Stimulated activated CD8-positive, alpha-beta memory T cell treated with anti-CD3 and anti-CD28 coated beads, Interleukin-12 subunit alpha, Interleukin-12 subunit beta, amount 100 ng/mL, for 24 hours (primary cell): ENCODE measurements at regions not wholly inside any gene's neighbourhood (a gene's known extent, or its start where the extent isn't known, plus 50 kb on each side); places are given as distances from the start of the nearest gene placed in this dataset.
"Not testable (repeated sequence)": the region's sequence is repeated elsewhere in the genome, so short reads cannot be mapped to it uniquely, and the experiment has no call there.

Experiments
- DNase-seq: peaks from one replicate; pipeline ENCODE4 v3.0.0-alpha.2; 2020; ENCODE audit errors: extremely low read depth

DNA sequence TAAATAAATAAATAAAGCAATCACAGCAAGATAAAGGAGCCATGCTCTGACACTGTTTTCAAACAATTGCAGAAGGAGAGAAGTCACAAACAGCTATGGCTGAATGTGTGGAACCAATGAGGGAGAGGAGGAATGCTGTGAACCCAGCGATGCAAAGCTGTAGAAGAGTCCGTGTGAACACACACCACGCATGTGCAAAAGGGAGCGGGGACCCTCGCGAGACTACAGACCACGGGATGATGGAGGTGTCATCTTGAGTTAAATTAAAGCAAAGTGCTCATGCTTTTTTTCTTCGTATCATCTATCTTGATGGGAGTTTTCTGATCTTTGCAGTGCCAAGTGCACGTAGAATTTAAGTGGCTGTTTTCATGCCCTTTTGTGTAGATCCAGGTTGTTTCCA is 123.8 kb upstream of the CDH5 start:
- no peak for DNase-seq

DNA sequence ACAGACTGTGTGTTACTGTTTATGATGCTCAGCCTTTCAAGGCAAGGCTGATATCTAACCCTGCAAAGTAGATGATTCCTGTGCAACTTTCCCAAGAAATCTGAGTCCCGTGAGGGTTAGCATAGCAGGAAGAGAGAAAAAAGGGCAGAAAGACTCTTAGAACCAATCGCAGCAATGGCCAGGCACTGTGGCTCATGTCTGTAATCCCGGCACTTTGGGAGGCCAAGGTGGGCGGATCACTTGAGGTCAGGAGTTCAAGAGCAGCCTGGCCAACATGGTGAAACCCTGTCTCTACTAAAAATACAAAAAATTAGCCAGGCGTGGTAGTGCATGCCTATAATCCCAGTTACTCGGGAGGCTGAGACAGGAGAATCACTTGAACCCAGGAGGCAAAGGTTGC is 124.3 kb upstream of the CDH5 start:
- not testable (repeated sequence) for DNase-seq

DNA sequence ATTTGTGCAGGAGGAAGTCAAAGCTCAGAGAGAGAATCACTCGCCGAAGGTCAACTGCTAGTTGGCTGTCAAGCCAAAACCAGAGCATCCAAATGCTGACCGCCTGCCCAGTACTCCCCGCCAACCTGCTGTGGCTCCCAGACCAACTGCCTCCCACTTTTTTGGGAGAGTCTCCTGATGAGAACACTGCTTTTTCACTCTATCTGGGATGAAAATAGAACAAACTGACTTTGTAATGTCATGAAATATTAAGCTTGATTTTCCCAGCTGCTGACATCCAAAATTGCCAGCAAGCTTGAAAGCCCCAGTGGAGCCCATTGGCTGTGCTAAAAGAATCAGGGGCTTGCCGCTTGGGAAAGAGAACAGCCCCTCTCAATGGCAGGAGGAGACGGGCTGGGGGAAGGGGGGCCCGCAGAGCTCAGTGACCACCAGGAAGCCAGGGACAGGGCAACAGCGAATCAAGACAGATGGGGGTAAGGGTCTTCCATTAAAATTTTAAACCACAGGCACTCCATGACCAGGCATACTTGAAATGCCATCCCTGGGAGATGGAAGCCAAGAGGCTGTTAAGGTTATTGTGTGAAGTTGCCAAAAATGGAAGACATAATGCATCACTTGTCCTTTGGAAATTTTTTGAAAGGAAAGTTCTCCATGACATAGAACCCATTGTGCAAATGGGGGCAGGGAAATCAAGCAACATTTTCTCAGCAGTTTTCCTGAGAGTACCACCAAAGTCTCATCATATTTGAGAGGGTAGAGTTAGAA is 125.7 kb upstream of the CDH5 start:
- DNase-seq: no peak

DNA sequence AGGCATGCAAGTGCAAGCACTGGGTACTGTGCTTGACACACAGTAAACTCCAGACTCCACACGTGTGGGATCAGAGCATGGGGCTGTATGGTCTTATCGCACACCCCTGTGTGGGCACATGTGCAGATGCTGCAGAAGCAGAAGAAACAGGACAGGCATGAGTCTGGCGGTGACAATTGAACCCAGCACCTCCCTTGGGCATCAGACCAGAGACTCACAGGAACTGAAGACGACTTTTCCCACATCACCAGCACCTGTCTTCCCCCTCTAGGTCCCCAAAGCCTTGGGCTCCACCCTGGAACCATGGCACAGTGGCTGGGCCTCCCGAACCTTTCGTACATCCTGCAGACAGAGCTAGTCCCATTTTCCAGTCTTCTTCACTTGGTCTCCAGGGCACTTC is 126.4 kb upstream of the CDH5 start:
- DNase-seq: no peak

DNA sequence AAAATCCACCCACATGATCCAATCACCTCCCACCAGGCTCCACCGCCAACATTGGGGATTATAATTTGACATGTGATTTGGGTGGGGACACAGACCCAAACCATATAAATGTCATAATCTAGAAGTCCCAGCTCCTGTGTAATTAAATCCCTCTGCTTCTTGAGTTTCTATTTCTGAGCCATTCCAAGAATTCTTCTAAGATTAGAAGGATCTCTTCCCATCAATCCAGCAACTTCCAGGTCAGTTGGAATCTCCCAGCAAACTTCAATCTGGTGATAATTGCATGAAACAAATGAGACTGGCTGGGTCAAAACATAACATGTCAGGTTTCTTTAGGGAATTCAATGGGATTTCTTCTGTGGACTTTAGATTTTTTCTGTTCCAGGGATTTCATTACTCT is 127.8 kb upstream of the CDH5 start:
- no peak for DNase-seq

DNA sequence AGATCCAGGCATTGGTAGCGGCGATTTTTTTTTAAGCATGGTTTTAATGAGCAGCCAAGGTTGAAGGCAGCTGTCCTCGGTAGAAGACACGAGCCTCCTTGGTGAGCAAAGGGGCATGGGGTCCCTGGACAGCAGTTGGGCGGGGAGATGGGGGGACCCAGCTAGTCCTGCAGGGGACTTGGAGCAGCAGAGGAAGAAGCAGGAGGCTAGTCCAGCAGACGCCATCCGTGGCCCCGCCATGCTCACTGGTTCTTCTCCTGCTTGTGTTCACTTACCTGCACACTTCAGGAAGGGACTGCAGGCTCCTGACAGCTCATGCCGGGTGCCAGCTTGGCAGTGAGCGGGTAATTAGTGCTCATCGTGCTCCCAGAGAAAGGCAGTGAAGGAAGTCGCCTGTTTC is 130.2 kb upstream of the CDH5 start:
- DNase-seq: no peak

DNA sequence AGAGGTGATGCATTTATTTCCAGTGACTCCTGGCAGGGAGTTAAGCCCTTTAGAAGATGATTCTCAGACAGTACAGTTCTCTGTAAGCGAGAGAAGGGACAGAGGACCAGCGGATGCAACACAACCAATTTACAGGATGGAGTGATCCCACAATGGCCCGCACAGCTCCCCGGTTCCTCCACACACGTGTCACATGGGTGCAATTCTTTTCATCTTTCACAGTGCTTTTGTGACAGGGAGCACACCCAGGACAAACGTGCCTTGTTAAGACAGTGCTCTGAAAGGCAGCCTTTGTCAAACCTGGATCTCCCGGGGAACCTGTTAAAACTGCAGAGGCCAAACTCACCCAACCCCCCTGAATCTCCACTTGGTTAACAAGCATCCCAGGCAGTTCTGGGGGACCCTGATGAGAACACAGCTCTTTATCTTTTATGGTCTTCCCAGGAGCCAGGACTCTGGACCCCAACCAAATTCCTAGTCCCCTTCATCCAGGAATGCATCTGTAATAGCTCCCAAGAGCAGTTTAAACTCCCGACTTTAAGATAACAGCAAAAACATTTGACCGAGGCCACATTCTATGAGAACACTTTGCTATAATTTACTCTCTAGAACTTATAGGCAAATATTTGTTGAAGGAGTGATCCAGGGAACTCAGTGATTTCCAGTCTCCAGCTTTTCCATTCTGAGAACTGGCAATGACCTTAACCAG is 134.9 kb upstream of the CDH5 start:
- DNase-seq: no peak

DNA sequence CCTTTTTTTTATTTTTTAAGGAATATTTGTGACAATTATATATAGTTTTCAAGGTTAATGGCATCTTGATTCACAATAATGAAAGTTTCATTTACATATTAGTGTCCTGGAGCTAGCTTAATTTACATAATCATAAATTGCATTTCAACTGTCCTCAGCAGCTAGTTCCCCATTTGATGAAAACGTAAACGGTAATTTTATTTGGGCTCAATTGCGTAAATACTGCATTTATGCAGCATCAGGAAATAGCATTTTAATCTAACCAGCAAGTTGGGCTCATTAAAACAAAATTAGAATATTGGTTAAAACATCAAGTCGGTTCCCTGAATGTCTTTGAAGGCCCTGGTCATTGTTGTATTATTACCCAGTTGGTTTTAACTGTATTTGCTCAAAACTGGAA is 136.8 kb upstream of the CDH5 start:
- DNase-seq: no peak

DNA sequence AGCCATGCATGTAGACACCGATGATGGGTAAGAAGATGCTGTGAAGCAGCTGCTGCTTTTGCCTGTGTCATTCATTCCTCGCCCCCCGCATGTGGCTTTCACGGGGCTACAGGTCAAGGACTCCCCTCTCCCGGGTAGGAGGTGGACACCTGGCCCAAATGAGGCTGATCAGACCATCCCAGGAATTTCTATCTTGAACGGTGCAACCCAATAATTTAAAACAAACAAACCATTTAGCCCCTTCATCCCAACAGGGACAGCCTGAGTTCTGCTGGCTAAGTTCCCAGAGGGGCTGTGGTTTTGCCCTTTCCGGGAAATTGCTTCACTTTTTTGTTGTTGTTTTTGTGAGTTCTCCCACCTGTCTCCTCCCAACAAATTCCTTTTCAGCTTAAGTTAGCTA is 137.7 kb upstream of the CDH5 start:
- DNase-seq: no peak

DNA sequence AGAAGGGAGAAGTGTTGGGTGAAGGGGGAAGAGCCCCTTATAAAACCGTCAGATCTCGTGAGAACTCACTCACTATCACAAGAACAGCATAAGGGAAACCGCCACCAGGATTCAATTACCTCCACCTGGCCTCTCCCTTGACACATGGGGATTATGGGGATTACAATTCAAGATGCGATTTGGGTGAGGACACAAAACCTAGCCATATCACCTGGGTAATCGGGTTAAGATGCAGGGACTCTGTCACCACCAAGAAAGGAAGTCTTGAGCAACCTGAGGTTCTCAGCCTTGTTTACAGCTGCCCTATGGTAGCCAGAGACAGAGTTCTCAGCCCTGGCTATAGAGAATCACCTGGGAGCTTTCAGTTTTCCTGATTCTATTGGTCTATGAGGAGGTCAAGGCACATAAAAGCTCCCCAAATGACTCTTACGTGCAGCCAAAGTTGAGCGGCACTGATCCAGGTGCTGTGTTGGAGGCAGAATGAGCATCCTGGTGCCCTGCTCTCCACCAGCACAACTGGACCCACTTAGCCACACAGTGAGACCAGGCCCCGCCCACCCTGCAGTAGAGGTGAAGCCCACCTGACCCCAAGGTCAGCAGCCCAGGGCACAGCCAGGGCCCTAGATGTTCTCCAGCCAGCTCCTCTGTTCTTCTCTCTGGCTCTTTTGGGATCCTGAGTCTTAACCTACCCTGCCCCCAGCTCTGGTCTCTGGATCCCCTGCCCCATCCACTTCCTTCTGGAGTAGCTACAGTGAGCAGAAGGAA is 138.5 kb upstream of the CDH5 start:
- no peak for DNase-seq

DNA sequence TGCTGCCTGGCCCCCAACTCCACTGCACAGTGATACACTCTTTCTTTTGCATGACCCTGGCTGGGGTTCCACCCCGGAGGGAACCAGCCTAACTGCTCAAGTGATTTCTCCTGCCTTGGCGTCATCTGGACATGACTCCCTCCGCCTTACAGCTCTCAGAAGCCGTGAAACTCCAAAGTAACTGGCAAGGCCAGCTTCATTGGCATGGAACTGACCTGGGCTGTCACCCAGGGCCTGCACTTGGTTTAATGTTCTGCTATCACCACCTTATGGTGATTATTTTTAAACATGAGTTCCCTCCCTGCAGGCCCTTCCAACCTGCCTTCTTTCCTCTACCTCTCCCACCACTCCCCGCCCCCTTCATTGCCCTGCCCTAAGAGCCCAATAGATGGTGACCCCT is 139.7 kb upstream of the CDH5 start:
- no peak for DNase-seq

DNA sequence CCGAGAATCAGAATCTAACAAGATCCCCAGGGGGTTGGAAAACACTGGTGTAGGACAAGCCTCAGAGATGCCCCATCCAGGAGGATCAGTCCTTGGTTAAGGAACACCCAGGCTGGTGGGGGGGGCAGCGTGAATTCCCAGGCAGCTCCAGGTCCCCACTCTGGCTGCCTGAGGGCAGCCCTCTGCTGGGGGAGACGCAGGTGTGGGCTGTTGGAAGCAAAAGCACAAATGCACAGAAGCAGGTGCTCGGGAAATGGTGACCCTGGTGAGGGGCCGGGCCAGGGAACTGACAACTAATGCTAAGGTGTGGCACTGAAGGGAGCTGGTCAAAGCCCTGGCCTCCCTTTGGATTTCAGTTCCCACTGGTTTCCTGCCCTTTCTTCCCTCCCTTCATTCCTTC is 140.8 kb upstream of the CDH5 start:
- DNase-seq: no peak

DNA sequence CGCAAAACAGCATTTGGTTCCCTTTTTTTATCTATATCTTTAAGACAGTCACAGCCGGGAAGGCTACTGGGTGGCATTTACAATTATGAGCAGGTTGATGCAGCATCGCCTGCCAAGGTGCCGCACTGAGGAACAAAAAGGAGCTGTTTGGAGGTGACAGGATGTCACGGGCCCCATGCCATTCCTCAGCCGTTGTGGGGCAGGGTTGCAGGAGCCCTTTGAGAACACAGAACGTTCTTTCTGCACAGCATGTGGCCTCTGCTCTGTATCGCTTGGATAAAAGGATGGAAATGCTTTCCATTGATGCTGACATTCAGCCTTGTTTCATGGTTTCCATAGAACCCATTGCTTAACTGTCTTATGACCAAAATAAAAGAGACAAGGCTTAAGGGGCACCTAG is 141.9 kb upstream of the CDH5 start:
- no peak for DNase-seq

DNA sequence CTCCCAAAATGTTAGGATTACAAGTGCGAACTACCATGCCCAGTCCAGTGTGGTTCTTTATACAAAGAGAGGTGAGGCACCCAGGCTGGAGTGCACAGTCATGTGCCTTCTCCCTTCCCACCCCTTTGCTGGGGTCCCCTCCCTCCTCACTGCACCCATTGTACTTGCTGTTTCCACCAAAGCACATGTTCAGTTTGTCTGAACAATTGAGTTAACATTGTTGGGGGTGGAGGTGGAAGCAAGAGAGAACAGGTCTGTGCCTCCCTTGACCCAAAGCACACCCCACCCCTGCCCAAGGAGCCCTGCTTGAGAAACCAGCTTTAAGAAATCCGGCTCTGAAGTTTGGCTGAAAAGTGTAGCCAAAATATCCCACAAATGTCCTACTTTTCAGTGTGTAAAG is 142.3 kb upstream of the CDH5 start:
- no peak for DNase-seq

DNA sequence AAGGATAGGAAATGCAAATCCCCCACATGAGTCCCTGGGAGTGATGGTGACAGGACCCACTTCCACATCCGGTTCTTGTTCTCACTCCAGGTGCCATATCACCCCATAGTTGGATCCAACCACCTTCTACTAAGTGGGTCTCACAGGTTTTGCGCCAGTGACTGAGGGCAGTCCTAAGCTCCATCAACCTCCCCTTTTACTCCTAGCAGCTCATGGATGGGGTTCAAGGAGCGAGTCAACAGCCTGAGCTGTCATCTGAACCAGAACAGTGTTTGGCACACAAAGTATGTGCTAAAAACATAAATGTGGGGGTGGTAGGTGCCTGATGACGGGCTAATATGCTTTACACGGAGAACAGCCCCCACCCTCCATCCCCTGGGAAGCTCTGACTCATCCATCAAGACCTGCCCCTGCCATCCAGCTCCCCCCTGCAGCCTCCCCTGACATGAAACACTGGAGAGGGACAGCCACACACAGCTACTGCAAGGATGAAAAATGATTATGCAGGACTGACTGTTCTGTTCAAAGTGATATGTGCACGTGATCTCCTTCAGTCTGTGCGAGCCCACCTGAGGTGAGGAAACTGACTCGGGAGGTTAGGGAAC is 143.2 kb upstream of the CDH5 start:
- DNase-seq: no peak

DNA sequence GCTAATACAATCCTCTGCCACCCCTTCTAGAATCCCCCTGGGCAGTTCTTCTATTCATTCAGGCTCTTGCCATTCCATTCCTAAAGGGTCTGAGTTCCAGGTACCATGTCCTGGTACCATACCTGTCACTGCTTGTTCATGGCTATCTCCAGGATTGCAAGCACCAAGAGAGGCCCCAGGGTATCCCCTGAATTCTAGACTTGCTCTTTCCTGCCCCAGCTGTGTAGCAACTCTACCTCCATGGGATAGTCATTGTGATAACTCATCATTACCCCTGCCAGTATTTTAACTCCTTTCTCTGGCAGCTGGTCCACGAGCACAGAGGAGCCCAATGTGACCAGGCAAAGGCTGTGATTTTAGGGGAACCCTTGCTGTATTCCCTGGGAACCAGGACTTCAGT is 143.7 kb upstream of the CDH5 start:
- DNase-seq: no peak

DNA sequence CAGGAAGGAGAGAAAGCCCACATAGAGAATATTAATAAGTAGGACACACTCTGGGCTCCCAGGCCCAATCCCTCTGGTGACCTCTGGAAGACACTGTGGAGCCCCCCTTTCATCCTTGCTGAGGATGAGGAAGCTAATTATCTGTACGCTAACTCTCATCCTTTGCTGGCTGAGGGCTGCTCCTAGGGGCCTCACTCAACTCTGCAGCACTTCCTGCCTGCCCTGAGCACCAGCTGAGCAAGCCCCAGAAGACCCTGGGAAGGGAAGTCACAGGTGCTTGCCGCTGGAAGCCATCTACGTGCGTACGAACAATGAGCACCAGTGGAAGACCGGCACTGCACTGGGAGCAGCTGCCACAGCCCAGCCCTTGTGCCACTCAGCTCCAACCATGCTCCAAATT is 145.8 kb upstream of the CDH5 start:
- no peak for DNase-seq

DNA sequence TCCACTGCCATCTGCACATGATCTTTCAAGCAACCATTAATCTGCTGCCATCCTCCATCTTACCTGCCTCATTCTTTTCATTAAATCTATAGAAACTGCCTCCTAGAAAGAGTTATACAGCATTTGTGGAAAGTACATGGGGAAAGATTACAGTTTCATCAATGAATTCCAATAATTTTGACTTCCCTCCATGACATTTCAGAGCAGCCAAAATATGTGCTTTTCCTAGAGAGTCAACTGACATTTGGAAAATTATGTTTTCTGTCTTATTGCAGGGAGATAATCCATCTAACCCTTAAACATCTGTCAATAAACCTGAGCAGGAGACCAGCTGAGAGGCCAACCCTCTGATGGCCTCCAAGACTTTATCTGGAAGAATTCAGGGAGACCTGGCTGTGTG is 147.0 kb upstream of the CDH5 start:
- no peak for DNase-seq

DNA sequence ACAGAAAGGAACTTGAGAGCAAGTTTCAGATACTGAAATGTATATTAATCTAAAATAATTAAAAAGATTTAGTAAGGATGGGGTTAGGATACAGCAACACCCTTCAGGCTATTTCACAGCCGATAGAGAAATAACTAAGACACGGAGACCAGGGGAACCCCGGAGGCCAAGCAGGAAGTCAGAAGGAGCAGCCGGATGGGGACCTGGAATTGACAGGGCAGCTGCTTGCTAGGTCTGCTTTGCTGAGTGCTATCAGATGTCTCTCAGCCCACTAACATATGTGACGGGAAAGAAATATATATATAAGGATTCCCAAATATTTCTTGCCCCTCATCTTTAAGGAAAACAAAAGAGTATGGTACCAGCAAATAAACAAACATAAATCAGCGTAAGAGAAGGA is 154.1 kb upstream of the CDH5 start:
- DNase-seq: no peak

DNA sequence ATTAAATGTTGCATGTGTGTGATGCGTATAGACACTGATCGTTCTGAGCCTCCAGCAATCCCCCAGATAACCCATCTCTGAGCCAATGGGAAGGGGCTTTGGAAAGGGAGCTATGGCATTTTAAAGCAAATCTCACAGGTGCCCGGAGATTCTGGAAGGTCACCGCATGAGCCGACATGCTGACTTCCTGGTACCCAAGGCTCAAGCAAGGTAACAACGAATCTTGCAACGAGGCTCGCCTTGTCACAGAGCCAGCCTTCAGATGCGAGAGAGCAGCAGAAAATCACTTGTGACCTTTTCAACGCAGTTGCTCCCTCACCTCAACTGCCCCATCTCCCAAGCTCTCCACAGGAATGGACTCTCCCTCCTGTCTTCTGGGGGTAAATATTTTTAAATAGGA is 154.8 kb upstream of the CDH5 start:
- no peak for DNase-seq

DNA sequence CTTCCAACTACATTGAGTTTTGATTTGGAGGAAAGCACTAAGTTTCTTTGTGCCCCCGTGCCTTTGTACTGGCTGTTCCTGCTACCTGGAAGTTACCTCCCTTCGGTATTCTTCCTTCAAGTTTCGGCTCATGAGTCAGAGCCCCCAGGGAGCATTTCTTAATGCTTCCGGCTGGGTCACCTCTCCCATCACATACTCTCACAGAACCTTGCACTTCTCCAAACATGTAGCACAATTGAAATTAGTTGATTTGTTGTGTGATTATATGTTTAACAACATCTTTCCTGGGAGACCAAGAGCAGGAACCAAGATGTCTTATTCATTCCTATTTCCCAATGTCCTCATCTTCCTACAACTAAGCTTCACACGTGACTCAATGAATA is 158.6 kb upstream of the CDH5 start:
- DNase-seq: no peak

DNA sequence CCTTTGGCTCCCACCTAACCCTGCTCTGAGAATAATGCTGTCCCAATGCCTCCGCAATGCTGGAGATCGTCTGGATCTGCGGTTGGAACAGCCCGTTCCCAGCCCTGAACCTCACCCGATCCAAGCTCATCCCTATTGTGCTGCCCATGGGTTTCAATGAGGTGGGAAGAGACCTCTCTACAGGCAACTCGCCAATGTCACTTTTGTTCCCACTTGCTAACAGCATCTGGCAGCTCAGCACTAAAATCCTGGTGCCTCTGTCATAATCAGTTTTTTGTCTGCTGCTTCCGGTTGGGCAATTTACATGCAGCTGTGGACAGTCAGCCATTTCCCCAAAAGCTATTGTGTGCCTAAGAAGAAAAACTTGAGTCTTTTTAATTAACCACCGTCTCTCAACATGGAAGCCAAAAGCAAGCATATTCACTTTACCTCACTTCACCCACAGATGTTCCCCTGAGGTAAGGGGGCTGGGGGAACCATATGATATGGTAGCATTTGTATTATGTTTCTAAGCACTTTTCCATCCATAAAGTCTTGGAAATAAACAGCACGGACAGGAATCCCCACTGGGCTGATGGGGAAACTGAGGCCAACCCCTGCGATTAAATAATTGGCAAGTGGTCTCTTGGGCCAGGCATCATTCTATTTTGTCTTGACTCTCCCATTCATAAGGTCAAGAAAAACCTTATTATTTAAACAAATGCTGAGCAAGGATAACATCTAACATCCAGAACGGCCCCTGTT is 159.2 kb upstream of the CDH5 start:
- DNase-seq: no peak
